ENCODE measurements at regions not wholly inside any gene's neighbourhood (a gene's known extent, or its start where the extent isn't known, plus 50 kb on each side); places are given as distances from the start of the nearest gene placed in this dataset.

- no peak for DNase-seq (ENCODE audit: low spot score)
- no peak for FAIRE-seq
Measured at GRCh38 chr9:13364271-13365000, 84.9 kb upstream of the MPDZ start.

GRCh38 chr9:13361076-13361475, 81.6 kb upstream of the MPDZ start:
- FAIRE-seq (no peak), DNase-seq (ENCODE audit: low spot score) (no peak)

DNA sequence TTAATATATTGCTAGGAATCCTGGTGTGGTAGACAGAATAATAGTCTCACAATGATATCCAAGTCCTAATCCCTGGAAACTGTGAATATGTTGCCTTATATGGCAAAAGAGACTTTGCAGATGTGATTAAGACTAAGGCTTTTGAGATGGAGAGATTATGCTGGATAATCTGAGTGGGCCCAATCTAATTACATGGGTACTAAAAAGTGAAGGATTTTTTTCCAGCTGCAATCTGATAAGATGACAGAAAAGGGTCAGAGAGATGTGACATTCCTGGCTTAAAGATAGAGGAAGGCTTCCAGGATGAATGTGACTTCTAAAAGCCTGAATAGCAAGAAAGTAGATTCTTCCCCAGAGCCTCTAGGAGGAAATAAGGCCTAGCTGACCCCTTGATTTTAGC, 80.7 kb upstream of the MPDZ start:
- DNase-seq (ENCODE audit: low spot score) (no peak), FAIRE-seq (no peak)

DNA sequence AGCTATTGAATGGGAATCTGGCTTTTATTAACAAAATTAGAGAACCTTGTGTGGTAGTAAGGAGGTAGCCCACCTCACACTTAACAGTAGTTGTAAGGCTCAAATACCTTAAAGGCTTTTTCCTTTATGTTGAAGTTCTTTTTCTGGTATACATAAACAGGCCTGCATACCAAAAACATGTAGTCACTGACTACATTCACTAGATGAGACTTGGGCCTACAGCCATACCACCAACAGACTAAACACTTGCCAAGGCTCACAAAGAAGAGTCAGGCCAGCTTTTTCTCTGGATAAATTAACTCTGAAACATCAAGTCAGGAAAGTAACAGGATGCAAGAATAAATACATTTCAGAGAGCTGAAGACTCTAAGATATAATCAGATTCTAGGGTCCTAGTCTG, 78.6 kb upstream of the MPDZ start:
- FAIRE-seq (no peak), DNase-seq (ENCODE audit: low spot score) (peak; percentile 4)

- FAIRE-seq (no peak), DNase-seq (ENCODE audit: low spot score) (no peak)
Measured at GRCh38 chr9:13354733-13355132, 75.2 kb upstream of the MPDZ start.

DNA sequence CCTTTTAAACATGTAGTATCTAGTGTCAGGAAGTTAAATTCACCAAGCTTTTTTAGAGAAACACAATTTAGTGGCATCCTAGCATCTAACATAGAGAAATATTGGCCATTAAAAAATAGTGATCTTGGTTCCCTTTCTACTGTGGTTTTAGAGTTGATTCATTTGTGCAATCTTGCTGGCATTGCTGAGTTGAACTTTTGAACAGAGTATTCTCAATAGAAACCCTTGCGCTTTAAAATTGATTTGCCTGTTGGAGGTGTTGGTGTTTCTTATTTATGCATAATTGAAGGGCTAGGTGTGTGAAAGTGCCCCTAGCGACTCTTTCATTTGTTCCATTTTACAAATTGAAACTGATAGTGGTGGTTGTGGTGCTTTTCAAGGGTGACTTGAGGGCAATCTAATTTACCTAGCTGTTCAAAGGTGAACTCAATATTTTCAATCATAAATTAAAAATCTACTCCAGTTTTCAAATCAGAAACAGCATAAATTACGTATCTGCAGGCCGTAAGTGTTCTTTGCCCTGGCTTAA, 73.0 kb upstream of the MPDZ start:
- FAIRE-seq (no peak), DNase-seq (ENCODE audit: low spot score) (no peak)

- FAIRE-seq (no peak), DNase-seq (ENCODE audit: low spot score) (no peak)
Measured at GRCh38 chr9:13351778-13352386, 72.4 kb upstream of the MPDZ start.

GRCh38 chr9:13332571-13332970, 53.1 kb upstream of the MPDZ start:
- no peak for FAIRE-seq
- no peak for DNase-seq (ENCODE audit: low spot score)

DNA sequence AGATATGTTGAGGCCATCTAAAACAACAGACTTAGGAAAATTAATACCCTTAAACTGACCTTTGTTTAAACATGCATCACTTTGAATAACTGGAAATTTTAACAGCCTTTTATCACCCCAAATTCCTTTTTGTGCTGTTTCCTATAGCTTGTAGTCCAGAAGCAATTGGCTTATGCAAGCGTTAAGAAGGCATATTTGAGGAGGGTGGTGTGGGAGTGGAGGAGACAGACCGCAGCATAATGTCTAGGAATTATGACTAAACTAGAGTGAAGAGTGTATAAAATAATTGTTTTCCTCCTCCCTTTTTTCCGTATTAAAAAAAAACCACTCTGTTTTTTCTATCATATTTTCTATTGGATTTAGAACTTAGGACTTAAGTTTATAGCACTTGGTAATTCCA, 51.8 kb upstream of the MPDZ start:
- no peak for DNase-seq (ENCODE audit: low spot score)
- no peak for FAIRE-seq

- FAIRE-seq = no peak
- no peak for DNase-seq (ENCODE audit: low spot score)
Measured at GRCh38 chr9:13330396-13331004, 51.0 kb upstream of the MPDZ start.

Measured in urothelium cell line (cell line).